ENCODE measurements at regions not wholly inside any gene's neighbourhood (a gene's known extent, or its start where the extent isn't known, plus 50 kb on each side); places are given as distances from the start of the nearest gene placed in this dataset.

GRCh38 chr3:182300266-182300665 lies 493.0 kb upstream of the ATP11B start:
- H3K27ac ChIP-seq (ENCODE audit: low read length), result no peak overlapping the region
- intact Hi-C loops (cut with micrococcal nuclease; ENCODE audit: unreplicated experiment) (no loop called here), in situ Hi-C loops (cut with HindIII; ENCODE audit: low pct_unique_long_range_greater_than_20kb, low sequenced_read_pairs) (no loop called here)
- ChIA-PET POLR2A (no interaction called here), CTCF (no interaction called here)
- BruUV-seq (replicated peaks), result no TSS peak
- TF ChIP-seq TCF7L2 (IDR thresholded peaks at IDR 0.05; ENCODE audit: low read depth, low read length), result no peak
- TF ChIP-seq, protein P1, sequence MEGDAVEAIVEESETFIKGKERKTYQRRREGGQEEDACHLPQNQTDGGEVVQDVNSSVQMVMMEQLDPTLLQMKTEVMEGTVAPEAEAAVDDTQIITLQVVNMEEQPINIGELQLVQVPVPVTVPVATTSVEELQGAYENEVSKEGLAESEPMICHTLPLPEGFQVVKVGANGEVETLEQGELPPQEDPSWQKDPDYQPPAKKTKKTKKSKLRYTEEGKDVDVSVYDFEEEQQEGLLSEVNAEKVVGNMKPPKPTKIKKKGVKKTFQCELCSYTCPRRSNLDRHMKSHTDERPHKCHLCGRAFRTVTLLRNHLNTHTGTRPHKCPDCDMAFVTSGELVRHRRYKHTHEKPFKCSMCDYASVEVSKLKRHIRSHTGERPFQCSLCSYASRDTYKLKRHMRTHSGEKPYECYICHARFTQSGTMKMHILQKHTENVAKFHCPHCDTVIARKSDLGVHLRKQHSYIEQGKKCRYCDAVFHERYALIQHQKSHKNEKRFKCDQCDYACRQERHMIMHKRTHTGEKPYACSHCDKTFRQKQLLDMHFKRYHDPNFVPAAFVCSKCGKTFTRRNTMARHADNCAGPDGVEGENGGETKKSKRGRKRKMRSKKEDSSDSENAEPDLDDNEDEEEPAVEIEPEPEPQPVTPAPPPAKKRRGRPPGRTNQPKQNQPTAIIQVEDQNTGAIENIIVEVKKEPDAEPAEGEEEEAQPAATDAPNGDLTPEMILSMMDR (IDR thresholded peaks at IDR 0.05), result no peak
- no peak for TF ChIP-seq POLR2AphosphoS5 (IDR thresholded peaks at IDR 0.05; ENCODE audit: low read depth, low read length)
- no peak for TF ChIP-seq REST (IDR thresholded peaks at IDR 0.05; ENCODE audit: insufficient read depth in 1 of 2, low read depth in 2 of 2, low read length in 1 of 2)
- TF ChIP-seq SIN3A (IDR thresholded peaks at IDR 0.05; ENCODE audit: borderline replicate concordance, insufficient read depth, low read depth, low read length), result no peak
- ATAC-seq, result no peak
- H3K9me3 ChIP-seq (ENCODE audit: control insufficient read depth, insufficient read depth, low read depth, low read length), result no peaks in the 10 kb centered on the region
- no peaks in the 10 kb centered on the region for H3K4me1 ChIP-seq (ENCODE audit: control insufficient read depth, insufficient read depth, low read length)
- H3K27me3 ChIP-seq (ENCODE audit: control insufficient read depth, insufficient read depth, low read length), result no peaks in the 10 kb centered on the region
- no peak overlapping the region for H3K4me3 ChIP-seq (ENCODE audit: low read depth in 2 of 2, low read length in 2 of 2)
- no peak for DNase-seq (ENCODE audit: low read depth, low spot score)
- H3K36me3 ChIP-seq (ENCODE audit: control insufficient read depth, insufficient read depth, low read length), result no peaks in the 10 kb centered on the region

DNA sequence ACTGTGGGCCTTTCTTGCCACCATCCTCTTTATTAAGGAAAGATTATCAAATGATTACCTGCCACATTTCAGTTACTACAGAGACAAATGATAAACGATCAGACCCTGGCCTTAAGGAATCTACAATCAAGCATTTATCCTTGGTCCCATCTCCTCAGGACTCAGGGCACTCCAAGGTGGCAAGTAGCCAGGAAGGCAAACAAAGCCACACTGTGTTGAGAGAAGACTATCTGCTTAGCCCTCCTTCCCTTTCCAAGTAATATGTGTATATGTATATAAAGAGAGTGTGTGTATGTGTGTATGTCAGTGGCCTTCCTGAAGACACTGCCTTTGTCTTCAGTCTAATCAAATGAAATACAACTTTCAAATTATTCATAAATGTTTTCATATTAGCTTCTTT lies 490.1 kb upstream of the ATP11B start:
- intact Hi-C loops (cut with micrococcal nuclease; ENCODE audit: unreplicated experiment), result no loop called here
- no peak overlapping the region for H3K4me3 ChIP-seq (ENCODE audit: low read depth in 2 of 2, low read length in 2 of 2)
- H3K9me3 ChIP-seq (ENCODE audit: control insufficient read depth, insufficient read depth, low read depth, low read length), result no peaks in the 10 kb centered on the region
- POLR2A ChIA-PET, result no interaction called here
- in situ Hi-C loops (cut with HindIII; ENCODE audit: low pct_unique_long_range_greater_than_20kb, low sequenced_read_pairs), result no loop called here
- ATAC-seq (no peak; the same call in 1 of the 2 replicates), DNase-seq (ENCODE audit: low read depth, low spot score) (no peak)
- no TSS peak for BruUV-seq (replicated peaks)
- H3K4me1 ChIP-seq (ENCODE audit: control insufficient read depth, insufficient read depth, low read length), result no peaks in the 10 kb centered on the region
- CTCF ChIA-PET, result no interaction called here
- TF ChIP-seq SIN3A (IDR thresholded peaks at IDR 0.05; ENCODE audit: borderline replicate concordance, insufficient read depth, low read depth, low read length) (no peak), TCF7L2 (IDR thresholded peaks at IDR 0.05; ENCODE audit: low read depth, low read length) (no peak), REST (IDR thresholded peaks at IDR 0.05; ENCODE audit: insufficient read depth in 1 of 2, low read depth in 2 of 2, low read length in 1 of 2) (no peak), POLR2AphosphoS5 (IDR thresholded peaks at IDR 0.05; ENCODE audit: low read depth, low read length) (no peak)
- TF ChIP-seq, protein P1 (IDR thresholded peaks at IDR 0.05), result no peak
- H3K36me3 ChIP-seq (ENCODE audit: control insufficient read depth, insufficient read depth, low read length), result no peaks in the 10 kb centered on the region
- H3K27me3 ChIP-seq (ENCODE audit: control insufficient read depth, insufficient read depth, low read length), result no peaks in the 10 kb centered on the region
- no peak overlapping the region for H3K27ac ChIP-seq (ENCODE audit: low read length)

Data from Panc1 (cell line).